DMS114 treated with DMSO at 0.1 percent for 48 hours (cell line): ENCODE measurements at regions not wholly inside any gene's neighbourhood (a gene's known extent, or its start where the extent isn't known, plus 50 kb on each side); places are given as distances from the start of the nearest gene placed in this dataset.
"Not testable (repeated sequence)": the region's sequence is repeated elsewhere in the genome, so short reads cannot be mapped to it uniquely, and the experiment has no call there.

Experiments used
- DNase-seq: peaks from one replicate; lab custom pipeline; 2025; ENCODE audit not compliant: unreplicated experiment; lab: John Stamatoyannopoulos, UW

DNA sequence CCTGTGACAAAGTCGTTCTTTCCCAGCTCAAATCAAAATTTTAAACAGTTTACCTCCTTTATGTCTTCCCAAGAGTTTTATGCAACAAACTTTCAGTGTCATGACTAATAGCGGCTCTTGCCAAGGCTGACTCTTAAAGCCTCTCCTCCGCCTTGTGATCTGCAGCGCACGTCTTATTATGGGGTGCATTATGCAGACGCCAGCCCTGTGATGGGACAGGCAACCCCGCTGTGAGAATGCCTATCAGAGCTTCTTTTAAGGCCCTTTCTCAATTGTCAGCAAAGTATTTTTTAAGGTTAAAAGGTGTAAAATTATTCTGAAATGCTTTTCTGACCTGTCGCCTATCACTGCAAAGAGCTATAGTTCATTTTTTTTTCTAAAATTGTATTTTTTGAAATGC lies 152.8 kb downstream of the SOX1 start:
- no peak for DNase-seq

GRCh38 chr13:112220296-112220875 lies 153.4 kb downstream of the SOX1 start:
- DNase-seq = no peak

DNA sequence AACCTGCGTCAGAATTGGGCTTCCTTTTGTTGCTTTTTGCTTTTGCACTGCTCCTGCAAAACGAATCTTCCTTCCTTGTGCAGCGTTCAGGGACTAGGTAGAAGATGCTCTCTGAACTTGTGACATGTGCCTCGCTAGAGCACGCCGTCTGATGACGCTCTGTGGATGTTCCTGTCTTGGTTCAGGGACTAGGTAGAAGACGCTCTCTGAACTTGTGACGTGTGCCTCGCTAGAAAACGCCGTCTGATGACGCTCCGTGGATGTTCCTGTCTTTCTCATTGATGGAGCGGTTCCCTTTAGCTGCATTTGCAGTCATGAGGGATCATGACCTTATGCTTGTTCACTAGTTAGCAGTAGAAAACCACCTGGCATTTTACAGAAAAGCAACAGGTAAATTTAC lies 154.0 kb downstream of the SOX1 start:
- DNase-seq = no peak

DNA sequence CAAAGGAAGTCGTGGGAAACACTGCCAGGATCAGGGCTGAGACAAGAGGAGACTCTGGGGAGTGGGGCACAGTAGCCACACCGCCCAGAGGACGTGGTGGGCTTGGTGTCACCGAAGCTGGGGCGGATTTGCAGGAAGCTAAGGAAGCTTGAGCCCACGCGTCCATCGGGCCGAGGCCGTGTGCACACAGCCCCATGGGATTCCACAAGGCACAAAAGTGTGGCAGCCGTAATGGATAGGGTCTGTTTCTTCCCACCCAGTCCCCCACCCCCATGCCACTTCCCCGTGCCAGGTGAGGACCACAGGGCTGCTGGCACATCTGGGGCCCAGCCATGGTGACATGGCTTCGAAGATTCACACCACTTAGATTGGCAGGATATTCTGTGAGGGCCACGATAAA lies 153.2 kb upstream of the SPACA7 start:
- DNase-seq = no peak

DNA sequence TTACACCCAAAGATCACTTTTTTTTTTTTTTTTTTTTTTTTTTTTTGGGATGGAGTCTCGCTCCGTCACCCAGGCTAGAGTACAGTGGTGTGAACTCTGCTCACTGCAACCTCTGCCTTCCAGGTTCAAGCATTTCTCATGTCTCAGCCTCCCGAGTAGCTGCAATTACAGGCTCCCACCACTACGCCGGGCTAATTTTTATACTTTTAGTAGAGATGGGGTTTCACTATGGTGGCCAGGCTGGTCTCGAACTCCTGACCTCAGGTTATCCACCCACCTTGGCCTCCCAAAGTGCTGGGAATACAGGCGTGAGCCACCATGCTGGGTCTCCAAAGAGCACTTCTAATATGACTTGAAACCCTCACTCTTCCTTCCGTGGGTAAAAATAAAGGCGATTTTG lies 152.2 kb upstream of the SPACA7 start:
- not testable (repeated sequence) for DNase-seq

- DNase-seq = no peak
Observed at GRCh38 chr13:112225429-112226090, 150.6 kb upstream of the SPACA7 start.

DNA sequence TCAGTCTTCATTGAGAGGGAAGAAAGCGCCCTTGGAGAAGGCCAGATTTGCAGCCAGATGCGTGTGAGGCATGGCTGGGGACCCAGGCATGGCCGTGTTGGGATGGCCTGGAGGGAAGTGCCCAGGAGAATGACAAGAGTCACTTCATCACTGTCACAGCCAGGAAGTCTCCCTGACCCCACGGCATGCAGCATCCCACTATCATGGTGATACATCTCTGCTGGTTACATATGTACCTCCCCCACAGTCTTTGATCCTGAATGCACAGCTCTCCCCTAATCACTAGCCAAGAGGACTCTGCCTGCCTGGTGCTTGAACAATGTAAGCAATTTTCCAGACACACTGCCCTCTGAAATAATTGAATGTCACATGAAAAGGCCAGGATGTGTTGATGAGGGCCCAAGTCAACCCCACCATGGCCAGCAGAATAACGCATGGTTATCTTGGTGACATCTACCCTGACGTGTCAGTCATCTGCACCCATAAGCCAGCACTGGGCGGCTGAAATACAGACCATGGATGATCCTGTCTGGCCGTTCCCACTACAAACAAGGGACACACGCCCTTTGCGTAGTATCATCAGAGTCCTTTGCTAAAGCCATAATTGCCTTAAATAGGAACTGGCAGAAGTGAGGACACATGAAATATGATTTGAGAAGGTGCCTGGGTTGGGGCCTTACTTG lies 149.7 kb upstream of the SPACA7 start:
- DNase-seq = no peak

- no peak for DNase-seq
Observed at GRCh38 chr13:112227031-112227430, 149.1 kb upstream of the SPACA7 start.

DNA sequence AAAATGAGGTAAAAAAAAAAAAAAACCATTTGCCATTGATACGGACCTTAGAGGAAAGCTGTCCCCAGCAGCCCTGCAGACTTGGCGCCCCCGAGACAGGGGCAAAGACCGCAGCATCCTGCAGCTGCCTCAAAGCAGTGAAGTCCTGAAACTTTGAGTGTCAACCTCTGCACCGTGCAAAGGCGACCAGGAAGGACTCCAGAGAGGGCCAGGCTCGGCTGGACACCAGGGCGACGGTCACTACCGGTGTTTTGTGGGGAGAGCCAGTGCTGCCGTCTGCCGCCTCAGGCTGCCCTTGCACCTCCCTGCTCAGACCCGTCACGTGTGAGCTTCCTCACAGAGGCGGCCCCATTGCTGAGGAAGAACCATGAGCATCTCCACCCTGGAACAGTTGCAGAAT lies 146.7 kb upstream of the SPACA7 start:
- no peak for DNase-seq

GRCh38 chr13:112229992-112230872 lies 145.9 kb upstream of the SPACA7 start:
- DNase-seq = no peak

DNA sequence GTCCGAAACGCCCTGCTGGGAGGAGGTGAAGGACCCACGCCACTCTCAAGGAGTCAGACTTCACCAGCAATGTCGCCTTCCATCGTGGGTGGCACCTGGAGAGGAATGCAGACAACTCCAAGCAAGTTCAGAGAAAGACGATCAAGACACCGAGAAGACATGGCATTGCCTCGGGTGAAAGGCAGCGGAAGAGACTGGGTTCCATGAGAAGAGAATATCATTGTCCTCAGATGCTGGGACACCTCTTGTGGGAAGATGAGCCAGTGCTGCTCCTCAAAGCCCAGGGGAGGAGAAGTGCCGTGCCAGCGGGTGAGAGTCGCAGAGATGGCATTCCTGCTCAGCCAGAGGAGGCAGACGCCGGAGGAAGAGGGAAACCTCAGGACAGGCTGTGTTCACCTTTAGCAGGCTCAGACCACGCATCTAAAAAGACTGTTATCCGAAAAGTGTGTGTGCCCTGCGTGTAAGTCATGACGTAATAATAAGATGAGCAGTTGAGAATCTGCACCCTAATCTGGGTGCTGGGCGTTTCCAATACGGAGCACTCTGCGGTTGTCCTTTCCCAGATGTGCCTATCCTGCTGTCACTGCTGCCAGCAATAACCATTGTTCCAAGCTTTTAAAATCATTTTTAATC lies 144.6 kb upstream of the SPACA7 start:
- no peak for DNase-seq

- DNase-seq = no peak
Observed at GRCh38 chr13:112233256-112233655, 142.9 kb upstream of the SPACA7 start.

GRCh38 chr13:112233716-112234115 lies 142.4 kb upstream of the SPACA7 start:
- DNase-seq = no peak

DNA sequence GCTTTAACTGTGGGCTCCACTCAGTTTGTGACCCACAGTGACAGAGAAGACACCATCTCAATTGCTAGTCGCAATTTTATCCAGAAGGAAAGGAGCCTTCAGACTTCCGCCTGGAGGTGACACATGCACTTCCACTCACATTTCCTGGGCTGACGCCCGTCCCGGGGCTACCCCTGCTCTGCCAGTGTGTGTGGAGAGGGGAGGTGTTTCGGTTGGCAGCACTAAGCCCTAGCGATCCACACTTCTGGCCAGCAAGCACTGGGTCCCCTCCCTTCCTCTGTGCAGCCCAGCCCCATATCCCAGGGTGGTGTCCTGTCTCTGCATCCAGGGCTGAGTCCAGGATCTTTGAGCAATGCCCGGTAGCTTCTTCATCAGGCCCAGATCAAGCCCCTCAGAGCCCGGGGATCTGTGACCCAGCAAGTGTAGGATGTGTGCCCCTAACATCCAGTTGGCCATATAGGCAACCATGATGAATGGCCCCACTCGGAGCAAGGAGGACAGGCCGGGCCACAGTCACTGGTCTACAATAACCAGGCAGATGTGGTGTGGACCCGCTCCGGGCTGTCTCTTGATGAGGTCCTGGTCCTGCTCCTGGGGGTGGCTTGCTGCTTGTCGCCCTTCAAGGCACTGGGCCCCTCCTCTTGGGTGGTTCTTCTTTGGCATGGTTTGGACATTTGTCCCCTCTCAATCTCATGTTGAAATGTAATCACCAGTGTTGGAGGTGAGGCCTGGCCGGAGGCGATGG lies 141.9 kb upstream of the SPACA7 start:
- no peak for DNase-seq

DNA sequence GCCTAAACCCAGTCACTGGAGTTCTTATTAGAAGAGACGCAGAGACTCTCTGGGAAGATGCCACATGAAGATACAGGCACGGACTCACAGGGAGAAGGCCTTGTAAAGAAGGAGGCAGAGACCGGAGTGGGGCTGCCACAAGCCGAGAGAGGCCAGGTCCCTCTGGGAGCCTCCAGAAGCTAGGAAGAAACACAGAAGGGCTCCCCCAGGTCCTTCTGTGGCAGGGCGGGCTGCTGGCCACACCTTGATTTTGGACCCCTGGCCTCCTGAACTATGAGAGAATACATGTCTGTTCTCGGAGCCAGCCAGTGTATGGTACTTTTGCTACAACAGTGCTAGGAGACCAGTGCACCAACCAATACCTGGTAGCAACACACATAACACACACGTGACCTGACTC lies 140.1 kb upstream of the SPACA7 start:
- no peak for DNase-seq

GRCh38 chr13:112236539-112237197 lies 139.5 kb upstream of the SPACA7 start:
- no peak for DNase-seq

DNA sequence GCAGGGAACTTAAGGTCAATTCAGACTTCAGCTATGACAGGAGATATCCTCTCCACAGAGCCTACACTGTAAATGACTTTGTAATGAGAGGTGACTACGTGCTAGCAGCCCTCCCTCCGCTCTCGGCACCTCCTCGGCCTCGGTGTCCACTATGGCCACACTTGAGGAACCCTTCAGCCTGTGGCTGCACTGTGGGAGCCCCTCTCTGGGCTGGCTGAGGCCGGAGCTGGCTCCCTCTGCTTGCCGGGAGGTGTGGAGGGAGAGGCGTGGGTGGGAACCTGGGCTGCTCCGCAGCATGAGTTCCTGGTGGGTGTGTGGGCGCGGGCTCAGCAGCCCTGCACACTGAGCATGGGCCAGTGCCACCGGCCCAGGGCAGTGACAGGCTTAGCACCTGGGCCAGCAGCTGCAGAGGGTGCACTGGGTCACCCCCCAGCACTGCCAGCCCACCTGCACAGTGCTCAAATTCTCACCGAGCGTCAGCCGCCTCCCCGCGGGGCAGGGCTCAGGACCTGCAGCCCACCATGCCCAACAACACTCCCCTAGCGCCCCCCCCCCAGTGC lies 137.6 kb upstream of the SPACA7 start:
- no peak for DNase-seq

- no peak for DNase-seq
Observed at GRCh38 chr13:112240076-112240475, 136.1 kb upstream of the SPACA7 start.

DNA sequence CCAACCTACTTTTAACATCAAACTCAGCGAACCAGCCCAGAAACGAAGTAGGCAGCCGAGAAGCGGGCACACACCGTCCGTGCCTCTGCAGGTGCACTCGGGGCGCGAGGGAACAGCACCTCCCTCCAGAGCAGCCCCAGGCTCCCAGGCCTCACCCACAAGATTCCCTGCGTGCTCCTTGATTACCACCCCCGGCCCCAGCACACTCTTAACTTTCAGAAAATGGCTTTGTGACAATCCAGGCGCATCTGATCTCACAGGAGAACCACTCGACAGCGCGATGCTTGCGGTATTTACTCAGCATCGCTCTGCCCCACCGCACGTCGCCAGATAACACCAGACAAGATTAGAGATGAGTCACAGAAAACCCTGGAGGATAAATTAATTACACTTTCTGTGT lies 134.9 kb upstream of the SPACA7 start:
- DNase-seq = no peak

GRCh38 chr13:112242777-112243176 lies 133.4 kb upstream of the SPACA7 start:
- DNase-seq = no peak
